AG04450 (cell line): ENCODE measurements at regions not wholly inside any gene's neighbourhood (a gene's known extent, or its start where the extent isn't known, plus 50 kb on each side); places are given as distances from the start of the nearest gene placed in this dataset.
"Not testable (repeated sequence)": the region's sequence is repeated elsewhere in the genome, so short reads cannot be mapped to it uniquely, and the experiment has no call there.

ENCODE experiments used
- CTCF ChIA-PET: fragments of 300-600, 350-600 bp; formaldehyde crosslinking; extraction: SDS; loops from one replicate; lab custom pipeline; 2022; ENCODE audit warnings: antibody characterized with exemption, inconsistent platforms; lab: Charles Lee
- POLR2A ChIA-PET: fragments of 350-600 bp; formaldehyde crosslinking; extraction: SDS; loops from one replicate; lab custom pipeline; 2021; ENCODE audit warnings: antibody characterized with exemption, inconsistent platforms; lab: Yijun Ruan, JAX
- DNase-seq: peaks from one replicate; pipeline ENCODE4 v3.0.0-alpha.2; 2011; ENCODE audit warnings: low read depth, low spot score
- H3K27ac ChIP-seq: one replicate; pipeline ENCODE4 v1.5.1; 2012; ENCODE audit warnings: low read depth, low read length, control low read depth
- H3K27me3 ChIP-seq: one replicate; pipeline ENCODE4 v1.6.0; 2012; ENCODE audit warnings: low read length; ENCODE audit not compliant: control insufficient read depth, insufficient read depth
- H3K4me3 ChIP-seq: 2 replicates; pipeline ENCODE4 v1.5.1; 2011; ENCODE audit warnings: mild to moderate bottlenecking, low read depth, low read length, control low read depth
- H3K9me3 ChIP-seq: 2 replicates; pipeline ENCODE4 v1.5.1; 2012; ENCODE audit warnings: low read length; ENCODE audit not compliant: control insufficient read depth, insufficient read depth
- CTCF ChIP-seq: IDR thresholded peaks from 2 replicates; pipeline ENCODE4 v1.5.1; 2011; ENCODE audit warnings: low read depth, low read length, control low read depth, inconsistent platforms

- no peak for DNase-seq
- no peak for TF ChIP-seq CTCF
- Histone ChIP-seq H3K9me3 (peaks cover 9% of the 10 kb centered on the region; the same call in 1 of the 2 replicates), H3K27me3 (no peaks in the 10 kb centered on the region), H3K27ac (no peak overlapping the region), H3K4me3 (no peak overlapping the region)
- CTCF ChIA-PET = interaction anchor here (0.6 kb wide), 1 partner anchor 94 kb away, joined by 3 read pairs; no protein-coding TSS in a partner anchor
- POLR2A ChIA-PET = no interaction called here
Observed at GRCh38 chr9:109996936-109997580, 210.9 kb downstream of the C9orf152 start.

- ChIA-PET POLR2A (no interaction called here), CTCF (interaction anchor here (0.6 kb wide), 2 partner anchors 94 kb away, joined by 3 read pairs; no protein-coding TSS in a partner anchor)
Observed at GRCh38 chr9:109997682-109998081, 210.3 kb downstream of the C9orf152 start.

GRCh38 chr9:110005521-110005920, 202.4 kb downstream of the C9orf152 start:
- DNase-seq, H3K4me3 ChIP-seq, H3K9me3 ChIP-seq, H3K27ac ChIP-seq, H3K27me3 ChIP-seq, POLR2A ChIA-PET: not testable (repeated sequence)
- CTCF ChIA-PET = interaction anchor here (1.5 kb wide), 1 partner anchor 11 kb away, joined by 3 read pairs; no protein-coding TSS in a partner anchor

More at GRCh38 chr9:109997682-109998081, 210.3 kb downstream of the C9orf152 start:
- H3K27me3 ChIP-seq = no peaks in the 10 kb centered on the region
- TF ChIP-seq CTCF = no peak
- no peak overlapping the region for H3K27ac ChIP-seq
- no peak for DNase-seq
- no peak overlapping the region for H3K4me3 ChIP-seq
- H3K9me3 ChIP-seq = peaks cover 9% of the 10 kb centered on the region; the same call in 1 of the 2 replicates

- no peak for DNase-seq
- no peaks in the 10 kb centered on the region for H3K27me3 ChIP-seq
- H3K4me3 ChIP-seq = no peak overlapping the region
- POLR2A ChIA-PET = no interaction called here
- no peak overlapping the region for H3K27ac ChIP-seq
- TF ChIP-seq CTCF = peak; percentile 1; the same call in 1 of the 2 replicates
- CTCF ChIA-PET = interaction anchor here (0.6 to 1.5 kb wide), 2 partner anchors 9 to 120 kb away, joined by 3 read pairs; no protein-coding TSS in a partner anchor
- no peaks in the 10 kb centered on the region for H3K9me3 ChIP-seq
Observed at GRCh38 chr9:110006657-110007056, 201.3 kb downstream of the C9orf152 start.

- no peaks in the 10 kb centered on the region for H3K27me3 ChIP-seq
- H3K4me3 ChIP-seq = no peak overlapping the region
- no peaks in the 10 kb centered on the region for H3K9me3 ChIP-seq
- no peak for TF ChIP-seq CTCF
- POLR2A ChIA-PET = no interaction called here
- no peak overlapping the region for H3K27ac ChIP-seq
- no peak for DNase-seq
- CTCF ChIA-PET = no interaction called here
Observed at GRCh38 chr9:110007477-110008270, 200.3 kb downstream of the C9orf152 start.
